Calu3 (cell line): ENCODE measurements at regions not wholly inside any gene's neighbourhood (a gene's known extent, or its start where the extent isn't known, plus 50 kb on each side); places are given as distances from the start of the nearest gene placed in this dataset.

Experiments
- BruUV-seq: library from RNA; stranded (reverse); fragments of 400-500 nt; replicated peaks from 2 replicates; lab custom pipeline; 2021; lab: Mats Ljungman, UMichigan
- CTCF ChIA-PET: fragments of 300-600 bp; sonication (Branson Sonifier 250); formaldehyde crosslinking; loops from one replicate; lab custom pipeline; 2022; ENCODE audit warnings: antibody characterized with exemption; lab: Charles Lee
- DNase-seq: peaks from one replicate; pipeline ENCODE4 v3.0.0; 2022
- H3K27ac Mint-ChIP-seq: one replicate; pipeline ENCODE4 v1.8.0; 2022; ENCODE audit warnings: mixed read lengths; ENCODE audit not compliant: unreplicated experiment
- H3K27me3 Mint-ChIP-seq: one replicate; pipeline ENCODE4 v1.8.0; 2022; ENCODE audit warnings: mixed read lengths; ENCODE audit not compliant: unreplicated experiment
- H3K36me3 Mint-ChIP-seq: one replicate; pipeline ENCODE4 v1.8.0; 2022; ENCODE audit warnings: mild to moderate bottlenecking, moderate library complexity, mixed read lengths; ENCODE audit not compliant: insufficient read depth, unreplicated experiment
- H3K4me1 Mint-ChIP-seq: one replicate; pipeline ENCODE4 v1.8.0; 2022; ENCODE audit warnings: mild to moderate bottlenecking, low read depth, mixed read lengths; ENCODE audit not compliant: unreplicated experiment
- H3K4me3 Mint-ChIP-seq: one replicate; pipeline ENCODE4 v1.8.0; 2022; ENCODE audit warnings: mild to moderate bottlenecking, low read depth, moderate library complexity, mixed read lengths; ENCODE audit not compliant: unreplicated experiment
- H3K9me3 Mint-ChIP-seq: one replicate; pipeline ENCODE4 v1.8.0; 2022; ENCODE audit warnings: low read depth, mixed read lengths; ENCODE audit not compliant: unreplicated experiment
- CTCF ChIP-seq: fragments of 200-600 bp; IDR thresholded peaks from one replicate; pipeline ENCODE4 v1.8.0; 2022; ENCODE audit warnings: antibody characterized with exemption; ENCODE audit not compliant: unreplicated experiment
- intact Hi-C: fragments of 100-400 bp; cut with micrococcal nuclease; formaldehyde crosslinking; loops from one replicate; pipeline ENCODE4 v1.10.0; 2022; ENCODE audit not compliant: unreplicated experiment

- peak overlapping the region; percentile 2 for H3K27ac Mint-ChIP-seq
- H3K4me3 Mint-ChIP-seq = no peak overlapping the region
- intact Hi-C loops = loop anchor here (10.0 kb wide), 1 partner anchor 169 kb away; no protein-coding TSS in a partner anchor
- no peak for DNase-seq
- no peak for TF ChIP-seq CTCF
- H3K9me3 Mint-ChIP-seq = peaks cover 3% of the 10 kb centered on the region
- peaks cover 6% of the 10 kb centered on the region for H3K36me3 Mint-ChIP-seq
- peaks cover 57% of the 10 kb centered on the region for H3K4me1 Mint-ChIP-seq
- CTCF ChIA-PET = interaction anchor here (0.6 kb wide), 1 partner anchor 52 kb away, joined by 4 read pairs; no protein-coding TSS in a partner anchor
- no TSS peak for BruUV-seq
- no peaks in the 10 kb centered on the region for H3K27me3 Mint-ChIP-seq
Observed at GRCh38 chr2:37583867-37584266, 87.6 kb downstream of the CDC42EP3 start.

DNA sequence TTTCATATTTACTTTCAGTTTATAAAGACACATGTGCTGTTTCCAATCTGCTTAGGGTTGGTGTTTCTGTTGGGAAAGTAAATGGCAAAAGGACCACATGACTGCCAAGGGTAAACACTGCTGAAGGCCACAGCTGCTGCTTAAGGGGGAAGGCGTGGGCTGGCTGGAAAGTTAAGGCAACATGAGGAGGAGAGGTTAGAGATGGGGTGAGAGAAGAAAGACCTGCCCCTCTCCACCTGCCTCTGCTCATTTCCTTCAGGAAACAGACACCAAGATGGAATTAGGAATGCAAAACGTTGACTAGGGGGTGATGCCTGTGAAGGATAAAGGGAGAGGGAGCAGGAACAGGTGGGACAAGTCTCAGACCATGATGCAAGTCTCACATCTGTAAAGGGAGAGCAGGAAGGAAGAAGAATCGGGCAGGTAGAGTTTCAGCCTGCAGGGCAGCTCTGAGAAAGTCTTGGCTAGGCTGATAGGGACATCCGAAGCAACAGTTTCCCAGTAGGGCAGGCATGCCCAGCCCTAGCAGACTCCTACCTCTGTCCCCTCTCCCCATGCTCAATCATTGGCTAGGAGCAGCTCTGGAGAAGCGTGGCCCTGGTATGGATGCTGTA, 86.0 kb downstream of the CDC42EP3 start:
- no TSS peak for BruUV-seq
- Mint-ChIP-seq H3K36me3 (peaks cover 7% of the 10 kb centered on the region), H3K27me3 (no peaks in the 10 kb centered on the region), H3K4me3 (peak overlapping the region; percentile 31), H3K4me1 (peaks cover 73% of the 10 kb centered on the region), H3K9me3 (no peaks in the 10 kb centered on the region), H3K27ac (peak overlapping the region; percentile 78)
- intact Hi-C loops = loop anchor here (10.0 kb wide), 1 partner anchor 171 kb away; no protein-coding TSS in a partner anchor
- no peak for TF ChIP-seq CTCF
- CTCF ChIA-PET = no interaction called here
- DNase-seq = peak; percentile 13

GRCh38 chr2:37585982-37586621, 85.3 kb downstream of the CDC42EP3 start:
- TF ChIP-seq CTCF = no peak
- Mint-ChIP-seq H3K4me1 (peaks cover 80% of the 10 kb centered on the region), H3K9me3 (no peaks in the 10 kb centered on the region), H3K27me3 (no peaks in the 10 kb centered on the region), H3K4me3 (peak overlapping the region; percentile 21), H3K27ac (peak overlapping the region; percentile 81), H3K36me3 (peaks cover 7% of the 10 kb centered on the region)
- intact Hi-C loops = loop anchor here (10.0 kb wide), 1 partner anchor 171 kb away; no protein-coding TSS in a partner anchor
- no peak for DNase-seq
- no TSS peak for BruUV-seq
- CTCF ChIA-PET = no interaction called here

- TF ChIP-seq CTCF = no peak
- DNase-seq = peak; percentile 15
- CTCF ChIA-PET = no interaction called here
- BruUV-seq = no TSS peak
- Mint-ChIP-seq H3K27ac (peak overlapping the region; percentile 81), H3K36me3 (peaks cover 7% of the 10 kb centered on the region), H3K4me3 (peak overlapping the region; percentile 21), H3K9me3 (no peaks in the 10 kb centered on the region), H3K27me3 (no peaks in the 10 kb centered on the region), H3K4me1 (peaks cover 81% of the 10 kb centered on the region)
- intact Hi-C loops = loop anchor here (10.0 kb wide), 1 partner anchor 172 kb away; no protein-coding TSS in a partner anchor
Observed at GRCh38 chr2:37586663-37587317, 84.7 kb downstream of the CDC42EP3 start.
